ENCODE measurements at regions not wholly inside any gene's neighbourhood (a gene's known extent, or its start where the extent isn't known, plus 50 kb on each side); places are given as distances from the start of the nearest gene placed in this dataset.
"Not testable (repeated sequence)": the region's sequence is repeated elsewhere in the genome, so short reads cannot be mapped to it uniquely, and the experiment has no call there.

DNA sequence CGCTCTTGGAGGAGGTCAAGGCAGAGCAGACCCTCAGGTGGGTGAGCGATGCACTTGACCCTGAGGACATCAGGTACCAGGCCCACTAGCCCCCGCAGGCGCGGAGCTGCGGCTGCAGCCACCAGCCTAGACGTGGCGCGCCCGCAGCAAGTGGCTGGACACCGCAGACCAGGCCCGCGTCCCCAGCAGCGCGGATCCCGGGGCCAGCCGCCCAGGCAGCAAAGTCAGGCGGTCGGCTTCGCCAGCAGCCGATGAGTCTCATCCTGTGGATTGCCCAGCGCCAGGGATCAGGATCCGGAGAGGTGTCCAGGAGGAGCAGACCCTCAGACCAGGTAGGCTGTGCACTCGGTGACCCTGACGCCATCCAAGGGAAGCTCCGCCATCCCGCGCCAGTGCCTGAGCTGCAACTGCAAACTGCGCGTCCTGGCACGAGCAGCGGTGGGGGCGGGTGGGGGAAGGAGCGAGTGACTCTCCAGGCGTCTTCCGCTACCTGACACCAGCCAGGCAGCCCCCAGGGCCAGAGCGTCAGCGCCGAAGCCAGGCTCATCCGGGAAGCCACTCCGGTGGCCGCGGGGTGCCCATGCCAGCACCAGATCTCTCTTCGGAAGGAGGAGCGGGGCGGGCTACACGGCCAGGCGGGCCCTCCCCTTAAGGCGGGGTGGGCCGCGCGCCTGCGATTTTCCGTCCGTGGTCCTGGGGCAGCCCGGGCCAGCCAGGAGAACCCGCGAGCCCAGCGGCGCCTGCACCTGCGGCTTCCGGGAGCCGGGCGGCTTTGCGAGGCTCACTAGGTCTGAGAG, 92.6 kb upstream of the THOC3 start:
- H3K27me3 ChIP-seq (ENCODE audit: control insufficient read depth in 3 of 3, insufficient read depth in 3 of 3, low read length in 3 of 3); H3K9ac ChIP-seq (ENCODE audit: low read depth in 1 of 3, low read length in 3 of 3); H3K4me3 ChIP-seq (ENCODE audit: low read length in 3 of 3); H3K9me3 ChIP-seq (ENCODE audit: control insufficient read depth in 3 of 3, low read length in 3 of 3); H3K27ac ChIP-seq (ENCODE audit: low read depth, low read length); H3K36me3 ChIP-seq (ENCODE audit: control insufficient read depth in 3 of 3, insufficient read depth in 3 of 3, low read length in 3 of 3); H3K4me1 ChIP-seq (ENCODE audit: control insufficient read depth in 3 of 3, insufficient read depth in 3 of 3, low read length in 3 of 3): not testable (repeated sequence)

GRCh38 chr5:176061269-176061622, 93.1 kb upstream of the THOC3 start:
- not testable (repeated sequence) for H3K36me3 ChIP-seq (ENCODE audit: control insufficient read depth in 3 of 3, insufficient read depth in 3 of 3, low read length in 3 of 3); H3K9ac ChIP-seq (ENCODE audit: low read depth in 1 of 3, low read length in 3 of 3); H3K4me3 ChIP-seq (ENCODE audit: low read length in 3 of 3); H3K27ac ChIP-seq (ENCODE audit: low read depth, low read length); H3K4me1 ChIP-seq (ENCODE audit: control insufficient read depth in 3 of 3, insufficient read depth in 3 of 3, low read length in 3 of 3); H3K27me3 ChIP-seq (ENCODE audit: control insufficient read depth in 3 of 3, insufficient read depth in 3 of 3, low read length in 3 of 3); H3K9me3 ChIP-seq (ENCODE audit: control insufficient read depth in 3 of 3, low read length in 3 of 3)

- H3K9ac ChIP-seq (ENCODE audit: low read depth in 1 of 3, low read length in 3 of 3); H3K36me3 ChIP-seq (ENCODE audit: control insufficient read depth in 3 of 3, insufficient read depth in 3 of 3, low read length in 3 of 3); H3K9me3 ChIP-seq (ENCODE audit: control insufficient read depth in 3 of 3, low read length in 3 of 3); H3K4me3 ChIP-seq (ENCODE audit: low read length in 3 of 3); H3K27me3 ChIP-seq (ENCODE audit: control insufficient read depth in 3 of 3, insufficient read depth in 3 of 3, low read length in 3 of 3); H3K27ac ChIP-seq (ENCODE audit: low read depth, low read length); H3K4me1 ChIP-seq (ENCODE audit: control insufficient read depth in 3 of 3, insufficient read depth in 3 of 3, low read length in 3 of 3): not testable (repeated sequence)
Observed at GRCh38 chr5:176061660-176062059, 93.5 kb upstream of the THOC3 start.

- not testable (repeated sequence) for H3K4me1 ChIP-seq (ENCODE audit: control insufficient read depth in 3 of 3, insufficient read depth in 3 of 3, low read length in 3 of 3); H3K9ac ChIP-seq (ENCODE audit: low read depth in 1 of 3, low read length in 3 of 3)
Observed at GRCh38 chr5:176066262-176066945, 98.3 kb upstream of the THOC3 start.

DNA sequence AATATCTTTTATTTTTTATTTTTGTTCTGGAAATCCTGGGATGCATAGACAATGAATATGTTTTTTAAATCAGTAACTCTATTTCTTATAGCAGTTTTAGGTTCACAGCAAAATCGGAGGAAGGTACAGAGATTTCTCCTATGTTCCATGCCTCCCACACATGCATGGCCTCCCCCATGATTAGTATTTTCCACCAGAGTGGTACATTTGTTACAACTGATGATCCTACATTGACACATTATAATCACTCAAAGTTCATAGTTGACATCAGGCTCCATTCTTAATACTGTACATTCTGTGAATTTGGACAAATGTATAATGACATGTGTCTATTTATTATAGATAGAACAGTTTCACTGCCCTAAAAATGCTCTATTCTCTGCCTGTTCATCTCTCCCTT, 99.0 kb upstream of the THOC3 start:
- H3K9ac ChIP-seq (ENCODE audit: low read depth in 1 of 3, low read length in 3 of 3); H3K4me3 ChIP-seq (ENCODE audit: low read length in 3 of 3); H3K27me3 ChIP-seq (ENCODE audit: control insufficient read depth in 3 of 3, insufficient read depth in 3 of 3, low read length in 3 of 3); H3K9me3 ChIP-seq (ENCODE audit: control insufficient read depth in 3 of 3, low read length in 3 of 3); H3K36me3 ChIP-seq (ENCODE audit: control insufficient read depth in 3 of 3, insufficient read depth in 3 of 3, low read length in 3 of 3); H3K4me1 ChIP-seq (ENCODE audit: control insufficient read depth in 3 of 3, insufficient read depth in 3 of 3, low read length in 3 of 3); H3K27ac ChIP-seq (ENCODE audit: low read depth, low read length): not testable (repeated sequence)

More at GRCh38 chr5:176066262-176066945, 98.3 kb upstream of the THOC3 start:
- H3K36me3 ChIP-seq (ENCODE audit: control insufficient read depth in 3 of 3, insufficient read depth in 3 of 3, low read length in 3 of 3); H3K27me3 ChIP-seq (ENCODE audit: control insufficient read depth in 3 of 3, insufficient read depth in 3 of 3, low read length in 3 of 3); H3K4me3 ChIP-seq (ENCODE audit: low read length in 3 of 3); H3K27ac ChIP-seq (ENCODE audit: low read depth, low read length); H3K9me3 ChIP-seq (ENCODE audit: control insufficient read depth in 3 of 3, low read length in 3 of 3): not testable (repeated sequence)

DNA sequence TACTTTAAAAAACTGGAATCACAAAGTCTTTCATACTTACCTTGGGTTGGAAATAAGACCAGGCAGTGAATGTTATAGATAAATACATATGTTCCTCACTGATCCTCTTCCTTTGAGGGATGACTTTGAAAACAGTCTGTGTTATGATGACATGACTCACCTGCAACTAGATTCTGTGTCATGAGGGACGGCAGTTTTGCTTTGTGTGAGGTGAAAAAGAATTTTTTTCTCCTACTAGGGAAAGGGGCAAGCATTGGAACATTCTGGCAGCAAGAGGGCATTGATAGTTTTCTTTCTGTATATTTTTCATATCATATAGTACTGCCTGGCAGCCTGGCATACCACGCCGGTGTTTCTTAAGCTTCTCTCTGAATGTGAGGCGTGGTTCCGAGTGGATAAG, 99.8 kb upstream of the THOC3 start:
- not testable (repeated sequence) for H3K4me1 ChIP-seq (ENCODE audit: control insufficient read depth in 3 of 3, insufficient read depth in 3 of 3, low read length in 3 of 3)

DNA sequence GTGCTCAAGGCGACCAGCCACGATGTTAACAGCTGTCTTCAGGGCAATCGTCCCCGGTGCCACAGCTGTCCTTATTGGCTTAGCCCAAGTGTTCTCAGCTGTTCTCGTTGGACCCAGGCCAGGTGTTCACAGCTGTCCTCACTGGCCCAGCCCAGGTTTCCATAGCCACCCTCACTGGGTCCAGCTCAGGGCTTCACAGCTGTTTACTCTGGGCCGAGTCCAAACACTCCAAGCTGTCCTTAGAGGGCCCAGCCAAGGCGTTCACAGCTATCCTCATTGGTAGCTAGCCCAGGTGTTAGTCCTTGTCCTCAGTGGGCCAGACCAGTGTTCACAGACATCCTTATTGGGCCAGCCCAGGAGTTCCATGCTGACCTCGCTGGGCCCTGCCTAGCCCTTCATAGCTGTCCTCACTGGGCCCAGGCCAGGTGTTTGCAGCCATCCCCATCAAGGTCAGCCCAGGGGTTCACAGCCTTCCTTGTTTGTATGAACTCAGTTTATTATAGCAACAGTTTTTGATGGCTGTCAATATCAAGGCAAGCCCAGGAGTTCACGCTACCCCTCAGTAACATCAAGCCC, 106.0 kb upstream of the THOC3 start:
- H3K4me3 ChIP-seq (ENCODE audit: low read length in 3 of 3); H3K27me3 ChIP-seq (ENCODE audit: control insufficient read depth in 3 of 3, insufficient read depth in 3 of 3, low read length in 3 of 3); H3K9ac ChIP-seq (ENCODE audit: low read depth in 1 of 3, low read length in 3 of 3); H3K4me1 ChIP-seq (ENCODE audit: control insufficient read depth in 3 of 3, insufficient read depth in 3 of 3, low read length in 3 of 3); H3K36me3 ChIP-seq (ENCODE audit: control insufficient read depth in 3 of 3, insufficient read depth in 3 of 3, low read length in 3 of 3); H3K27ac ChIP-seq (ENCODE audit: low read depth, low read length); H3K9me3 ChIP-seq (ENCODE audit: control insufficient read depth in 3 of 3, low read length in 3 of 3): not testable (repeated sequence)

More for the DNA sequence above, 99.8 kb upstream of the THOC3 start:
- H3K9me3 ChIP-seq (ENCODE audit: control insufficient read depth in 3 of 3, low read length in 3 of 3); H3K27ac ChIP-seq (ENCODE audit: low read depth, low read length); H3K36me3 ChIP-seq (ENCODE audit: control insufficient read depth in 3 of 3, insufficient read depth in 3 of 3, low read length in 3 of 3); H3K9ac ChIP-seq (ENCODE audit: low read depth in 1 of 3, low read length in 3 of 3); H3K27me3 ChIP-seq (ENCODE audit: control insufficient read depth in 3 of 3, insufficient read depth in 3 of 3, low read length in 3 of 3); H3K4me3 ChIP-seq (ENCODE audit: low read length in 3 of 3): not testable (repeated sequence)

DNA sequence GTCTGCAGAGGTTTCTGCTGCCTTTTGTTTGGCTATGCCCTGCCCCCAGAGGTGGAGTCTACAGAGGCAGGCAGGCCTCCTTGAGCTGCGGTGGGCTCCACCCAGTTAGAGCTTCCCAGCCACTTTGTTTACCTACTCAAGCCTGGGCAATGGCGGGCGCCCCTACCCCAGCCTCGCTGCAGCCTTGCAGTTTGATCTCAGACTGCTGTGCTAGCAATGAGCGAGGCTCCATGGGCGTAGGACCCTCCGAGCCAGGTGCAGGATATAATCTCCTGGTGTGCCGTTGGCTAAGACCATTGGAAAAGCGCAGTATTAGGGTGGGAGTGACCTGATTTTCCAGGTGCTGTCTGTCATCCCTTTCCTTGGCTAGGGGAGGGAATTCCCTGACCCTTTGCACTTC, 115.6 kb upstream of the THOC3 start:
- not testable (repeated sequence) for H3K36me3 ChIP-seq (ENCODE audit: control insufficient read depth in 3 of 3, insufficient read depth in 3 of 3, low read length in 3 of 3); H3K4me1 ChIP-seq (ENCODE audit: control insufficient read depth in 3 of 3, insufficient read depth in 3 of 3, low read length in 3 of 3); H3K27ac ChIP-seq (ENCODE audit: low read depth, low read length); H3K4me3 ChIP-seq (ENCODE audit: low read length in 3 of 3); H3K27me3 ChIP-seq (ENCODE audit: control insufficient read depth in 3 of 3, insufficient read depth in 3 of 3, low read length in 3 of 3); H3K9me3 ChIP-seq (ENCODE audit: control insufficient read depth in 3 of 3, low read length in 3 of 3); H3K9ac ChIP-seq (ENCODE audit: low read depth in 1 of 3, low read length in 3 of 3)

DNA sequence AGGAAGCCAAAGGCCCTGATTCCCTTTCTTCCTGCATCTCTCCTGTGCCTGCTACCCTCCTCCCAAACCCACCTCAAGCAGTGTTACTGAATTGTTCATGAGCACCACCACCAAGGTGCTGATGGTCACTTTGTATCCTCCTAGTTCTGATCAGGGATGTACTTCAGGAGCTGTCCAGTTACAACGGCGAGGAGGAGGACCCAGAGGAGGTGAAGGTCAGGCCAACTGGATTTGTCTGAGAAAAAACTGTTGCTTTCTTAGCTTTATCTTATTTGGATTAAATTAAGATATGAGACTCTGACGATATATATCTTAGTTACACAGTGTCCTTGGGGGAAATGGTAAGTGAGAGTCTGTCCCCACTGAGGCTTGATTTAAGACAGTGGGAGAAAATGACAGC, 135.0 kb upstream of the THOC3 start:
- H3K4me3 ChIP-seq (ENCODE audit: low read length in 3 of 3); H3K27ac ChIP-seq (ENCODE audit: low read depth, low read length); H3K27me3 ChIP-seq (ENCODE audit: control insufficient read depth in 3 of 3, insufficient read depth in 3 of 3, low read length in 3 of 3); H3K36me3 ChIP-seq (ENCODE audit: control insufficient read depth in 3 of 3, insufficient read depth in 3 of 3, low read length in 3 of 3); H3K9me3 ChIP-seq (ENCODE audit: control insufficient read depth in 3 of 3, low read length in 3 of 3); H3K9ac ChIP-seq (ENCODE audit: low read depth in 1 of 3, low read length in 3 of 3); H3K4me1 ChIP-seq (ENCODE audit: control insufficient read depth in 3 of 3, insufficient read depth in 3 of 3, low read length in 3 of 3): not testable (repeated sequence)

DNA sequence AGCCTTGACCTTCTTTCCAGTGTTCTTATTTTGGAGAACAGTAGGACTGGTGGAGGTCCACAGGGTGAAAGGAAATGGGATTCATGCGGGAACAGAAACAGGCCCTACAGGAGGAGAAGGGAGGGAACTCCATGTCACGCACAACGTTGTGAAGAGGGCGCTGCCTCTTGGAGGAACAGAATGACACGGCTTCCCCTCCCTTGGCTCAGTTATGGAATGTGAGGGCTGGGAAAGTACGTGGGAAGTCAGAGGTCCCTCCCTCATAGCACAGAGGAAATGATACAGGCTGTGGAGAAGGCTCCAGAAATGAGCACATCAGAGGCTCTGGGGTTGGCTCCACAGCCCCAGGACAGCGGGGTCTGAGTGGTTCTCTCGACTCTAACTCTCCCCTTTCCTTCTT, 125.3 kb upstream of the SIMC1 start:
- not testable (repeated sequence) for H3K9ac ChIP-seq (ENCODE audit: low read depth in 1 of 3, low read length in 3 of 3); H3K9me3 ChIP-seq (ENCODE audit: control insufficient read depth in 3 of 3, low read length in 3 of 3); H3K27ac ChIP-seq (ENCODE audit: low read depth, low read length); H3K4me1 ChIP-seq (ENCODE audit: control insufficient read depth in 3 of 3, insufficient read depth in 3 of 3, low read length in 3 of 3); H3K4me3 ChIP-seq (ENCODE audit: low read length in 3 of 3); H3K36me3 ChIP-seq (ENCODE audit: control insufficient read depth in 3 of 3, insufficient read depth in 3 of 3, low read length in 3 of 3); H3K27me3 ChIP-seq (ENCODE audit: control insufficient read depth in 3 of 3, insufficient read depth in 3 of 3, low read length in 3 of 3)

Data from skeletal muscle tissue (tissue), 3 donors.